ENCODE measurements at regions not wholly inside any gene's neighbourhood (a gene's known extent, or its start where the extent isn't known, plus 50 kb on each side); places are given as distances from the start of the nearest gene placed in this dataset.

DNA sequence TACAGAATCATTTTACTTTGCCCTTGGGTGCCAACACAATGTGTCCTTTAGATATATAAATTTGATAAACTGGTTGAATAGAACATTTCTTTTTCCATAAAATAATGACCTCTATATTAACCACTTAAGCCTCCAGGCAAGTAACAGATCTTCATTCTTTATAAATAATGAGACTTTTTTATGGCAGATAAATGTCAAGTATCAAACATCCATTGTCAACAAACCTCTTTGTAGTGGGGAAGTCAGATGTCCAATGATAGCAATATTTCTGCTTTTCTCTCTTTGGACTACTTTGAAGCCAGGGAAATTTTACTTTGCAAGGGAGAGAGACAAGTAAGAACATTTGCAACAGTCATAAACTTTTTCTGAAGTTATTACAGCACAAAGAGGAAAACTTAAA is 841.2 kb downstream of the CDH8 start:
- intact Hi-C loops (cut with DNase I) = no loop called here
- DNase-seq (ENCODE audit: extremely low spot score) = no peak
- Histone ChIP-seq H3K27me3 (no peaks in the 10 kb centered on the region), H3K9me3 (no peaks in the 10 kb centered on the region), H3K4me3 (no peak overlapping the region), H3K27ac (replicated peaks in 1 of 4) (no peak overlapping the region), H3K4me1 (no peaks in the 10 kb centered on the region), H3K36me3 (no peaks in the 10 kb centered on the region)
- TF ChIP-seq CTCF (IDR thresholded peaks at IDR 0.05) (no peak), POLR2AphosphoS5 (IDR thresholded peaks at IDR 0.05) (no peak), POLR2A (IDR thresholded peaks at IDR 0.05; ENCODE audit: low read depth) (no peak), EP300 (IDR thresholded peaks at IDR 0.05) (no peak)

DNA sequence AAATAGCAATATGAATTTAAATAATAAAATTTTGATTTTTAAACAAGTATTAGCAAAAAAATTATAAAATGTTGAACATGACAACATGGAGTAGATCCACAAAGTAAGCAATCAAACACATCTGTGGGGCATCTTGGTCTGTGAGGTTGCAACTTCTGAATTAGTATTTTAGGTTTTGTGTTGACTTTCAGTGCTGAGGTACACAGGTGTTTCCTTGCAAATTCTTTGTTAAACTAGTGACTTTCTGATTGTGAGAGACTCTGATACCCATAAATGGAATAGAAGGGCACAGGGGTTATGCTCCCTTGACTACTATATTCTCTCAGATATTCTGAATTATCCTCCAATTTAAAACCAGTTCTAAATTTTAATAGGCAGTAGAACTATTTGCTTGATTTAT is 841.7 kb downstream of the CDH8 start:
- Histone ChIP-seq H3K27me3 (no peaks in the 10 kb centered on the region), H3K4me1 (no peaks in the 10 kb centered on the region), H3K27ac (replicated peaks in 1 of 4) (no peak overlapping the region), H3K9me3 (no peaks in the 10 kb centered on the region), H3K36me3 (no peaks in the 10 kb centered on the region), H3K4me3 (no peak overlapping the region)
- no peak for DNase-seq (ENCODE audit: extremely low spot score)
- TF ChIP-seq POLR2AphosphoS5 (IDR thresholded peaks at IDR 0.05) = no peak
- TF ChIP-seq EP300 (IDR thresholded peaks at IDR 0.05) = no peak
- no peak for TF ChIP-seq POLR2A (IDR thresholded peaks at IDR 0.05; ENCODE audit: low read depth)
- TF ChIP-seq CTCF (IDR thresholded peaks at IDR 0.05) = no peak
- intact Hi-C loops (cut with DNase I) = no loop called here

DNA sequence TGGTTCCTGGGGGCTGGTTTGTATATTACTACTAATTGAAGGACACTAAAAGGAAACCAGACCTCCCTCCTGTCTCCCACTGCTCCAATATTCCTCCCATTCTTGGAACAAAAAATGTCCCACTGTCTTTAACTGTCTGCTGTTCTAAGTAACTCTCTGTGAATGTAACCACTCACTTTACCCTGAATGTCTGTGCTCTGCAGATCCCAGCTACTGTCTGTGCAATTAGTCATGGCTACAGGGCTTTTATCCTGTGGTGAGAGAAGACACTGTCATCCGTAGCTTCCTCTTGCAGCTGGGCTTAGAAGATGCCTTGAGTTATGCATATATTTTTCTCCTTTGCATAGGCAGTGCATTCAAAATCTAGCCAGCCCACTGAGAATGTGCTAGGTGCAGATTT is 853.8 kb downstream of the CDH8 start:
- no peak overlapping the region for H3K4me3 ChIP-seq
- no peak for TF ChIP-seq POLR2A (IDR thresholded peaks at IDR 0.05; ENCODE audit: low read depth)
- no peak for TF ChIP-seq EP300 (IDR thresholded peaks at IDR 0.05)
- no peak for TF ChIP-seq POLR2AphosphoS5 (IDR thresholded peaks at IDR 0.05)
- no peak for TF ChIP-seq CTCF (IDR thresholded peaks at IDR 0.05)
- intact Hi-C loops (cut with DNase I) = no loop called here
- no peaks in the 10 kb centered on the region for H3K27me3 ChIP-seq
- H3K9me3 ChIP-seq = no peaks in the 10 kb centered on the region
- H3K27ac ChIP-seq (replicated peaks in 1 of 4) = no peak overlapping the region
- H3K4me1 ChIP-seq = no peaks in the 10 kb centered on the region
- no peaks in the 10 kb centered on the region for H3K36me3 ChIP-seq
- no peak for DNase-seq (ENCODE audit: extremely low spot score)
- WGBS = 63% methylated on average over 1 of the region's 1 CpG

DNA sequence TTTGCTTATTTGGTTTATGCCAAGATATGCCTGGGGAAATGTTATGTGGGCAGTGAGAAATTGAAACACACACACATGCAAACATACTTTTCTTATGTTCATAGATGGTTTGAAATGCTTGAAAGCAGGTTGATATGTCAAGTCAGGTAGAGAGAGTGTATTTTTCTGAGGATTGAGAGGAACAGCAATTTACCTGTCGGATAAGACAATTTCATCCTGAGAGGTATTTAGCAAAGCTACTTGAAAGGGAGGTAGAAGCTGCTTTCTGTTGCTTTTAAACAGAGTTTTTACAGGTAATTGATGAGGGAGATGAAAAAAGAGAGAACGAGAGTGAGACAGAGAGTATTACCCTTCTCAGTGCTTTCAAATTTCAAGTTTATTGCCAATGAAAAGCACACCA is 854.3 kb downstream of the CDH8 start:
- no peaks in the 10 kb centered on the region for H3K4me1 ChIP-seq
- no peaks in the 10 kb centered on the region for H3K36me3 ChIP-seq
- WGBS = 72% methylated on average over 2 of the region's 2 CpGs
- intact Hi-C loops (cut with DNase I) = no loop called here
- DNase-seq (ENCODE audit: extremely low spot score) = no peak
- H3K27me3 ChIP-seq = no peaks in the 10 kb centered on the region
- TF ChIP-seq CTCF (IDR thresholded peaks at IDR 0.05) (no peak), POLR2A (IDR thresholded peaks at IDR 0.05; ENCODE audit: low read depth) (no peak), EP300 (IDR thresholded peaks at IDR 0.05) (no peak), POLR2AphosphoS5 (IDR thresholded peaks at IDR 0.05) (no peak)
- no peak overlapping the region for H3K4me3 ChIP-seq
- no peaks in the 10 kb centered on the region for H3K9me3 ChIP-seq
- no peak overlapping the region for H3K27ac ChIP-seq (replicated peaks in 1 of 4)

DNA sequence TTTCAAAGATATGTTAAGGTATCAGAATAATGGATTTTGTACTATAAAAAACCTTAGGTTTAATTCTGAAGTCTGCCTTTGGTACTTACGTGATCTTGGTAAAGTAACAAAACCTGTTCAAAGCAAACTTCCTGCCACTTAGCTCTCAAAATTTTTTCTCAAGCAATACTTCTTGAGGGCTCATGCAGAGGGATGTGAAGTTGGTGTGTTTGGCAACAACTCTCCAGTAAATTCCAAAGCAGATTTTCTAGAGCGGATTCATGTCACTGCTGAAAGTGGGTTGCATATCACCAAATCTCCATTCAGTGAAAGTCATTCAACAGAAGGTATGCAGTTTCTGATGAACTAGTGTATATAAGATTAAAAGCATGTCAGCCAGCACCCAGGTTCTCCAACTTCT is 856.7 kb downstream of the CDH8 start:
- Histone ChIP-seq H3K4me1 (no peaks in the 10 kb centered on the region), H3K36me3 (no peaks in the 10 kb centered on the region), H3K27me3 (no peaks in the 10 kb centered on the region), H3K4me3 (no peak overlapping the region), H3K27ac (replicated peaks in 1 of 4) (no peak overlapping the region), H3K9me3 (no peaks in the 10 kb centered on the region)
- DNase-seq (ENCODE audit: extremely low spot score) = no peak
- WGBS = 88% methylated on average over 2 of the region's 2 CpGs
- TF ChIP-seq POLR2AphosphoS5 (IDR thresholded peaks at IDR 0.05) = no peak
- no peak for TF ChIP-seq EP300 (IDR thresholded peaks at IDR 0.05)
- no peak for TF ChIP-seq POLR2A (IDR thresholded peaks at IDR 0.05; ENCODE audit: low read depth)
- no peak for TF ChIP-seq CTCF (IDR thresholded peaks at IDR 0.05)
- intact Hi-C loops (cut with DNase I) = no loop called here
